Effector CD4-positive, alpha-beta T cell (primary cell): ENCODE measurements at regions not wholly inside any gene's neighbourhood (a gene's known extent, or its start where the extent isn't known, plus 50 kb on each side); places are given as distances from the start of the nearest gene placed in this dataset.

Source experiments
- DNase-seq: peaks from one replicate; pipeline ENCODE4 v3.0.0-alpha.2; 2020

- DNase-seq, result no peak
Measured at GRCh38 chr2:128474036-128474955, 155.6 kb upstream of the HS6ST1 start.

GRCh38 chr2:128474962-128475361, 156.3 kb upstream of the HS6ST1 start:
- DNase-seq, result no peak

- DNase-seq, result no peak
Measured at GRCh38 chr2:128475427-128476211, 157.0 kb upstream of the HS6ST1 start.

GRCh38 chr2:128477026-128477820, 158.6 kb upstream of the HS6ST1 start:
- no peak for DNase-seq

GRCh38 chr2:128477891-128478290, 159.2 kb upstream of the HS6ST1 start:
- no peak for DNase-seq

GRCh38 chr2:128485761-128486639, 167.3 kb upstream of the HS6ST1 start:
- no peak for DNase-seq

GRCh38 chr2:128486640-128487375, 168.1 kb upstream of the HS6ST1 start:
- DNase-seq, result no peak

GRCh38 chr2:128487650-128488387, 169.2 kb upstream of the HS6ST1 start:
- DNase-seq, result no peak

GRCh38 chr2:128488434-128488833, 169.8 kb upstream of the HS6ST1 start:
- no peak for DNase-seq

GRCh38 chr2:128489526-128490273, 171.0 kb upstream of the HS6ST1 start:
- no peak for DNase-seq

- no peak for DNase-seq
Measured at GRCh38 chr2:128490321-128490720, 171.7 kb upstream of the HS6ST1 start.

GRCh38 chr2:128490881-128491691, 172.4 kb upstream of the HS6ST1 start:
- DNase-seq, result no peak

- DNase-seq, result no peak
Measured at GRCh38 chr2:128491692-128492244, 173.1 kb upstream of the HS6ST1 start.

GRCh38 chr2:128492966-128493811, 174.5 kb upstream of the HS6ST1 start:
- no peak for DNase-seq

GRCh38 chr2:128493880-128494279, 175.2 kb upstream of the HS6ST1 start:
- DNase-seq, result no peak

- DNase-seq, result no peak
Measured at GRCh38 chr2:128494307-128494639, 175.6 kb upstream of the HS6ST1 start.

- DNase-seq, result no peak
Measured at GRCh38 chr2:128494640-128495321, 176.1 kb upstream of the HS6ST1 start.
